ENCODE measurements at regions not wholly inside any gene's neighbourhood (a gene's known extent, or its start where the extent isn't known, plus 50 kb on each side); places are given as distances from the start of the nearest gene placed in this dataset.

GRCh38 chr20:57991211-57991881 is 237.1 kb downstream of the ANKRD60 start:
- TF ChIP-seq POLR2A (IDR thresholded peaks at IDR 0.05; ENCODE audit: extremely low read depth, insufficient read length) = no peak
- H3K4me3 ChIP-seq (ENCODE audit: low read depth, low read length) = no peak overlapping the region
- peak; percentile 18 for DNase-seq (ENCODE audit: low read depth)

DNA sequence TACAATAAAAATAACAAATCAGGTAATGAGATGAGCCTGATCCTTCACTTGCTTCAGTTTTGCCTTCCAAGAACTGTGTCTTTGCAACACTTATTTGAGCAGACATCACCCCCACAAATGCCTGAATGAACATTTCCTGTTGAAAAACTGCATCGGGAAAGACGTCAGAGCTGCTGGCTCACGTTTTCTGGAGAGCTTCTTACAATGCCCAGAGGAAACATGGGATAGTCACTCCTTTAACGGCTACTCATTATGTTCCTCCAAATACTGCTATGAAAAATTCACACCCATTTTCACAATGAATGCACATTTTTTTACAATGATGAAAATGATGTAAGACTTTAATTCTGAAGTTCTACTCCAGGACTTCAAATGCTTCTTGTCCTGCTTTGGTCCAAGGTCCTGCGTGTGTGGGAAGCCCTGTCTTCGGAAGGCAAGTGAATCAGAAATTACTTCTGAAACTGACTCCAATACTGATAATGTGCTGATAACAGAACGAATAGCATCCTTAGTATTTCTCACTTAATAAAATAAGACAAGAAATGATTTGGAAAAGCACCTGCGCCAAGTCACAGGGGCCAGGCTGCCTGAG is 238.0 kb downstream of the ANKRD60 start:
- TF ChIP-seq, protein P1, sequence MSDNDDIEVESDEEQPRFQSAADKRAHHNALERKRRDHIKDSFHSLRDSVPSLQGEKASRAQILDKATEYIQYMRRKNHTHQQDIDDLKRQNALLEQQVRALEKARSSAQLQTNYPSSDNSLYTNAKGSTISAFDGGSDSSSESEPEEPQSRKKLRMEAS (IDR thresholded peaks at IDR 0.05; ENCODE audit: low read depth, low read length) = no peak
- TF ChIP-seq POLR2A (IDR thresholded peaks at IDR 0.05; ENCODE audit: extremely low read depth, insufficient read length) = no peak
- TF ChIP-seq MYC (IDR thresholded peaks at IDR 0.05; ENCODE audit: low read depth, low read length) = no peak
- TF ChIP-seq CTCF (IDR thresholded peaks at IDR 0.05; ENCODE audit: low read depth, low read length) = no peak
- H3K4me3 ChIP-seq (ENCODE audit: low read depth, low read length) = no peak overlapping the region
- no peak for DNase-seq (ENCODE audit: low read depth)

- DNase-seq (ENCODE audit: low read depth) = no peak
- TF ChIP-seq MYC (IDR thresholded peaks at IDR 0.05; ENCODE audit: low read depth, low read length) (no peak), POLR2A (IDR thresholded peaks at IDR 0.05; ENCODE audit: extremely low read depth, insufficient read length) (no peak), CTCF (IDR thresholded peaks at IDR 0.05; ENCODE audit: low read depth, low read length) (no peak)
- TF ChIP-seq, protein P1 (IDR thresholded peaks at IDR 0.05; ENCODE audit: low read depth, low read length) = no peak
- H3K4me3 ChIP-seq (ENCODE audit: low read depth, low read length) = no peak overlapping the region
Measured at GRCh38 chr20:57988828-57989227, 239.6 kb downstream of the ANKRD60 start.

DNA sequence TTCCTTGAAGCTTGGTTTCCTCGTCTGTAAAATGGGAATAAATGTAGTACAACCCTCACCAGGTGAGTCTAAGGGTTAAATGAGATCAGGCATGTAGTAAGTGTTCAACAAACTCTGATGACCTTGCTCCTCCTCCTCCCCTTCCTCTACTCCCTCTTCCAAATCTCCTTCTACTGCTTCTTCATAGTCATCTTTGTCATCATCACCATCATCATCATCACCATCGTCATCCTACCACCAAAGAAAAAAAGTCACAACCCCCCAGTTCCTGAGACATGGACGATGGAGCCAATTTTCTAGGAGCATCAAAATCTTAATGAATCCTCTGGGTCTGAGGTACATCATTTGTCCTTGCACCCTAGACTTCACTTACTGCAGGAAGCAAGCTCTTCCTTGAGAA is 240.0 kb downstream of the ANKRD60 start:
- no peak overlapping the region for H3K4me3 ChIP-seq (ENCODE audit: low read depth, low read length)
- TF ChIP-seq, protein P1 (IDR thresholded peaks at IDR 0.05; ENCODE audit: low read depth, low read length) = no peak
- no peak for DNase-seq (ENCODE audit: low read depth)

DNA sequence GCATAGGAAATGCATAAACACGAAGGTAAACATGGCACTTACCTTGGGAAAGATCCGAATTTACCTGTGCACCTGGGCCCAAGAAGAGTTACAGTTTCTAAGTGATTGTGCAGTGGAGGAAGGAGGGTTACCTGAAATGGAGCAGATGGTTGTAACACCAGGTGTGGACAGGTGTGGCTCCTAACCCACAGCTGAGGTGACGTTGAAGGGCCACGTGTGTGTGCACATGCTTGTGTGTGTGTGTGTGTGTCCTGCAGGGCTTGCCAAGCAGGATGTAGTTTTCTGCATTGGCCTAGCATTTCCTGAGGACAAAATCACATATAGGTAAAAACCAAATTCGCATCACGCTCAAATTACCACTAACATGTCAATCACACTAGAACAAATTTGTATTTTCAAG is 240.8 kb downstream of the ANKRD60 start:
- no peak overlapping the region for H3K4me3 ChIP-seq (ENCODE audit: low read depth, low read length)
- no peak for DNase-seq (ENCODE audit: low read depth)
- TF ChIP-seq POLR2A (IDR thresholded peaks at IDR 0.05; ENCODE audit: extremely low read depth, insufficient read length) = no peak
- no peak for TF ChIP-seq MYC (IDR thresholded peaks at IDR 0.05; ENCODE audit: low read depth, low read length)
- TF ChIP-seq CTCF (IDR thresholded peaks at IDR 0.05; ENCODE audit: low read depth, low read length) = no peak
- TF ChIP-seq, protein P1 (IDR thresholded peaks at IDR 0.05; ENCODE audit: low read depth, low read length) = no peak

- TF ChIP-seq MYC (IDR thresholded peaks at IDR 0.05; ENCODE audit: low read depth, low read length) = no peak
- H3K4me3 ChIP-seq (ENCODE audit: low read depth, low read length) = no peak overlapping the region
- no peak for DNase-seq (ENCODE audit: low read depth)
Measured at GRCh38 chr20:57986666-57987065, 241.8 kb downstream of the ANKRD60 start.

GRCh38 chr20:57985278-57985677 is 243.2 kb downstream of the ANKRD60 start:
- DNase-seq (ENCODE audit: low read depth) = no peak
- H3K4me3 ChIP-seq (ENCODE audit: low read depth, low read length) = no peak overlapping the region
- TF ChIP-seq POLR2A (IDR thresholded peaks at IDR 0.05; ENCODE audit: extremely low read depth, insufficient read length) (no peak), CTCF (IDR thresholded peaks at IDR 0.05; ENCODE audit: low read depth, low read length) (no peak), MYC (IDR thresholded peaks at IDR 0.05; ENCODE audit: low read depth, low read length) (no peak)
- TF ChIP-seq, protein P1 (IDR thresholded peaks at IDR 0.05; ENCODE audit: low read depth, low read length) = no peak

All from NB4 (cell line).